Vagina (tissue), 2 donors: ENCODE measurements at regions not wholly inside any gene's neighbourhood (a gene's known extent, or its start where the extent isn't known, plus 50 kb on each side); places are given as distances from the start of the nearest gene placed in this dataset.

Experiments
- POLR2AphosphoS5 ChIP-seq, 2 donors: sonication (generic); formaldehyde crosslinking; IDR thresholded peaks; one replicate each; pipeline ENCODE4 v1.9.0; 2017; ENCODE audit warnings: antibody characterized with exemption in 2 of 2, mild to moderate bottlenecking in 2 of 2, low read depth in 1 of 2; ENCODE audit not compliant: insufficient read depth in 1 of 2
- TF ChIP-seq, protein P1 (sequence below), 3 experiments: fragments of 450-650 bp in 2 of 3; fragments of 200-600 bp in 1 of 3; sonication (generic) in 1 of 3; IDR thresholded peaks; one replicate each; pipeline ENCODE4 v1.5.1; 2017 to 2019; ENCODE audit warnings: antibody characterized with exemption in 3 of 3, mild to moderate bottlenecking in 2 of 3, moderate library complexity in 2 of 3

DNA sequence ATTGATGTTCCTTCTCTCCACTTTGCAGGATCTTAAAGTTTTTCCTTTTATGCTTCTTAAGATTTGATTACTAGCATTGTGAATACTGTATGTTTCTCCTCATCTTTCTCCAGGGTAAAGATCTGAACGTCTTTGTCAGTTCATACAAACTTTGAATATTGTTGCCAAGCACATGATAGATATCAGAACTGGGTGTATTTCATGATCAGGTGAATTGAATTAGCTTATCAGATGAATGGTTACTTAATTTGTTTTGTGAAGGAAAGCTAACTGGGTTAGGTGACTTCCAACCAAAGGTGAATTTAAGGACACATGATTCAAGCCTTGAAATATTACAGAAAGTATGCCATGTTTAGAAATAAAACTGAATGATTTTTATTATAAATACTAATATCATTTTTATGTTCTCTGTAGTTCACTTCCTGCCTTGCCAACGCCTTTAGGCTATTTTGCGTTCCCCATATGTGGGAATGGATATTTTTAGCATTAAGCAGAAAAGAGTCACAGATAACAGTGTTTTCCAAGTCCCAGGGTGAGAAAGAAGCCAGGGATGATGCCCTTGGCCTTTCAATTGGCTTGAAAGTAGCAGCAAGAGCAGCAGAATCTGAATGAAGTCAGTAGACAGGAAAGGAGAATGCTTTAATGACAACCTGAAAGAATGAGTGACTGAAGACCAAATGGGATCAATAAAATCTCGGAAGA, 752.1 kb downstream of the NCAM2 start:
- TF ChIP-seq, protein P1, sequence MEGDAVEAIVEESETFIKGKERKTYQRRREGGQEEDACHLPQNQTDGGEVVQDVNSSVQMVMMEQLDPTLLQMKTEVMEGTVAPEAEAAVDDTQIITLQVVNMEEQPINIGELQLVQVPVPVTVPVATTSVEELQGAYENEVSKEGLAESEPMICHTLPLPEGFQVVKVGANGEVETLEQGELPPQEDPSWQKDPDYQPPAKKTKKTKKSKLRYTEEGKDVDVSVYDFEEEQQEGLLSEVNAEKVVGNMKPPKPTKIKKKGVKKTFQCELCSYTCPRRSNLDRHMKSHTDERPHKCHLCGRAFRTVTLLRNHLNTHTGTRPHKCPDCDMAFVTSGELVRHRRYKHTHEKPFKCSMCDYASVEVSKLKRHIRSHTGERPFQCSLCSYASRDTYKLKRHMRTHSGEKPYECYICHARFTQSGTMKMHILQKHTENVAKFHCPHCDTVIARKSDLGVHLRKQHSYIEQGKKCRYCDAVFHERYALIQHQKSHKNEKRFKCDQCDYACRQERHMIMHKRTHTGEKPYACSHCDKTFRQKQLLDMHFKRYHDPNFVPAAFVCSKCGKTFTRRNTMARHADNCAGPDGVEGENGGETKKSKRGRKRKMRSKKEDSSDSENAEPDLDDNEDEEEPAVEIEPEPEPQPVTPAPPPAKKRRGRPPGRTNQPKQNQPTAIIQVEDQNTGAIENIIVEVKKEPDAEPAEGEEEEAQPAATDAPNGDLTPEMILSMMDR (IDR thresholded peaks at IDR 0.05) = no peak
- no peak for TF ChIP-seq POLR2AphosphoS5 (IDR thresholded peaks at IDR 0.05; ENCODE audit: insufficient read depth in 1 of 2, low read depth in 1 of 2)
